ENCODE measurements at regions not wholly inside any gene's neighbourhood (a gene's known extent, or its start where the extent isn't known, plus 50 kb on each side); places are given as distances from the start of the nearest gene placed in this dataset.

DNA sequence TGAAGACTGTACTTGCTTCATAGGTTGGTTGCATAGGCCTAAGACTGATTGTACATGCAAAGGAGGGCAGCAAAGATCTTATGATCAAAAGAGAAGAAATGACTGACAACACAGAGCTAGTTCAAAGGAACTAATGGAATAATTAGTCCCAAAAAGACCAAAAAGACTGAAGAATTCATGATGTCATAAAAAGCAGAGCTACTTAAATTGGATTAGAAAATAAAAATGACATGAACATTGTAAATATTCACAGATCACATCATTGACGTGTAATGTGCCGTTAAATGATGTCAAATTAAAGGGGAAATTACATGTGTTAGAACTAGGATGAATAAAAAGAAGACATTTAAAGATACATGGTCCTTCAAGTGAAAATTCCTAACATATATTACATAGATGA lies 616.8 kb downstream of the NR4A2 start:
- Histone ChIP-seq H3K27me3 (no peaks in the 10 kb centered on the region), H3K27ac (no peak overlapping the region), H3K36me3 (no peaks in the 10 kb centered on the region), H3K4me1 (no peaks in the 10 kb centered on the region), H3K4me3 (no peak overlapping the region), H3K9me3 (no peaks in the 10 kb centered on the region)
- ATAC-seq (no peak), DNase-seq (no peak)
- TF ChIP-seq POLR2A (IDR thresholded peaks at IDR 0.05) = no peak
- TF ChIP-seq, protein P1, sequence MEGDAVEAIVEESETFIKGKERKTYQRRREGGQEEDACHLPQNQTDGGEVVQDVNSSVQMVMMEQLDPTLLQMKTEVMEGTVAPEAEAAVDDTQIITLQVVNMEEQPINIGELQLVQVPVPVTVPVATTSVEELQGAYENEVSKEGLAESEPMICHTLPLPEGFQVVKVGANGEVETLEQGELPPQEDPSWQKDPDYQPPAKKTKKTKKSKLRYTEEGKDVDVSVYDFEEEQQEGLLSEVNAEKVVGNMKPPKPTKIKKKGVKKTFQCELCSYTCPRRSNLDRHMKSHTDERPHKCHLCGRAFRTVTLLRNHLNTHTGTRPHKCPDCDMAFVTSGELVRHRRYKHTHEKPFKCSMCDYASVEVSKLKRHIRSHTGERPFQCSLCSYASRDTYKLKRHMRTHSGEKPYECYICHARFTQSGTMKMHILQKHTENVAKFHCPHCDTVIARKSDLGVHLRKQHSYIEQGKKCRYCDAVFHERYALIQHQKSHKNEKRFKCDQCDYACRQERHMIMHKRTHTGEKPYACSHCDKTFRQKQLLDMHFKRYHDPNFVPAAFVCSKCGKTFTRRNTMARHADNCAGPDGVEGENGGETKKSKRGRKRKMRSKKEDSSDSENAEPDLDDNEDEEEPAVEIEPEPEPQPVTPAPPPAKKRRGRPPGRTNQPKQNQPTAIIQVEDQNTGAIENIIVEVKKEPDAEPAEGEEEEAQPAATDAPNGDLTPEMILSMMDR (IDR thresholded peaks at IDR 0.05 in 4 of 5, conservative IDR thresholded peaks at IDR 0.05 in 1 of 5) = no peak
- intact Hi-C loops (cut with DNase I; ENCODE audit: low total_unique reads) (no loop called here), in situ Hi-C loops (cut with MboI; ENCODE audit: low sequenced_read_pairs in 4 of 4) (no loop called here)

DNA sequence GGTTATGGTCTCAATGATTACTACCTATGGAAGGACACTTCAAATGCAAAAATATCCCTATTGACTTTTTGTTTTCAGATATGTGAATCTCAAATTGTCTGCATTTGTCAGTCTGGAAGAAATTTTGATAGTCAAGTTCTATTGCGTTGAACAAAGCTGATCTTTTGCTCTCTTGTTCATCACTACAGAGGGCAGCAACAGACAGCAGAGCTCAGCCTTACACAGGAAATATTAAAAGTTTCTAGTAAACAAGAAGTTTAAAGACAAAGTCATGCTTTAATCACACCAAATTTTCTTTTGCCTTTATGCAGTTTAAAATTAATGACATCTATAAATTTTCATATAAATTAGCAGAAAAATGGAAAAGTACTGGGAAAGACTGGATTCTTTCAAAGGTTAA lies 617.5 kb downstream of the NR4A2 start:
- intact Hi-C loops (cut with DNase I; ENCODE audit: low total_unique reads) (no loop called here), in situ Hi-C loops (cut with MboI; ENCODE audit: low sequenced_read_pairs in 4 of 4) (no loop called here)
- Histone ChIP-seq H3K4me1 (no peaks in the 10 kb centered on the region), H3K27ac (no peak overlapping the region), H3K27me3 (no peaks in the 10 kb centered on the region), H3K9me3 (no peaks in the 10 kb centered on the region), H3K36me3 (no peaks in the 10 kb centered on the region), H3K4me3 (no peak overlapping the region)
- ATAC-seq (no peak), DNase-seq (no peak)
- TF ChIP-seq POLR2A (IDR thresholded peaks at IDR 0.05) = no peak
- TF ChIP-seq, protein P1 (IDR thresholded peaks at IDR 0.05 in 4 of 5, conservative IDR thresholded peaks at IDR 0.05 in 1 of 5) = no peak

DNA sequence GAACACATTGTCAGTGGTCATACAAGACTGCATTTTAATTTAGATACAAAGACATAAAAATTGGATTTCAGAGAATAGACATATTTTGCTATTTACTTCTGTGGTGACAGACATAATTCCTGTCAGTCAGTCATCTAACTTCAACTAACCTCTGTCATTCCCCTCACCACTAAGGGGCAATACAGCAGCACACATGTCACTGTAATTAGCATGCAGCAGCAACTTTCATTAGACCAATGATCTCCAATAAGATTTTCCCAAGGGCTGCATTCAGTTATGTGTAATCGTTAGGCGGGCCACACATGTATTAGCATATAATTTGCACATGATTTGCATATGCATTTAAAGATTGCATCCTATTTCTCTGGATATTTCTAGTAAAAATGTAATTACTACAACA lies 624.5 kb downstream of the NR4A2 start:
- H3K9me3 ChIP-seq = no peaks in the 10 kb centered on the region
- in situ Hi-C loops (cut with MboI; ENCODE audit: low sequenced_read_pairs in 4 of 4) = no loop called here
- intact Hi-C loops (cut with DNase I; ENCODE audit: low total_unique reads) = no loop called here
- no peak overlapping the region for H3K27ac ChIP-seq
- no peak for ATAC-seq
- H3K27me3 ChIP-seq = no peaks in the 10 kb centered on the region
- TF ChIP-seq, protein P1 (IDR thresholded peaks at IDR 0.05 in 4 of 5, conservative IDR thresholded peaks at IDR 0.05 in 1 of 5) = no peak
- no peak for TF ChIP-seq POLR2A (IDR thresholded peaks at IDR 0.05)
- no peak for DNase-seq
- no peaks in the 10 kb centered on the region for H3K4me1 ChIP-seq
- no peaks in the 10 kb centered on the region for H3K36me3 ChIP-seq
- no peak overlapping the region for H3K4me3 ChIP-seq

DNA sequence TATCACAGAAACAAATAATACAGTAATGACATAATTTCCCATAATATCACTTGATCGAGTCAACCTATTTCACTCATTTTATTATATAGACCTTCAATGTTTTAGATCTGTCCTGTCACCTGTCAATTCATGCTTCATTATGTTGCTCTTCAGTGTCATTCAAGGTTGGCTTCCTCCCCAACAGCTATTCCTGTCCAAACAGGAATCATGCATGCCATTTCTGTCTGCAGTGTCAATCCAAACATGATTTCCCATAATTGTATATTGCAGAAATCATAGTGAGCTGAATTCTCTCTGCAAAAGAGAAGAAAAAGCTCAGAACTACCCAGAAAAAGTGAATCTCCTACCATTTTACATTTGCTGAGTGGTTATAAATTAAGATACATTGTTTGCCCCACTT lies 628.6 kb downstream of the NR4A2 start:
- Histone ChIP-seq H3K36me3 (no peaks in the 10 kb centered on the region), H3K27me3 (no peaks in the 10 kb centered on the region), H3K4me3 (no peak overlapping the region), H3K4me1 (no peaks in the 10 kb centered on the region), H3K27ac (no peak overlapping the region), H3K9me3 (no peaks in the 10 kb centered on the region)
- ATAC-seq (no peak), DNase-seq (no peak)
- no peak for TF ChIP-seq POLR2A (IDR thresholded peaks at IDR 0.05)
- TF ChIP-seq, protein P1 (IDR thresholded peaks at IDR 0.05 in 4 of 5, conservative IDR thresholded peaks at IDR 0.05 in 1 of 5) = no peak
- in situ Hi-C loops (cut with MboI; ENCODE audit: low sequenced_read_pairs in 4 of 4) (no loop called here), intact Hi-C loops (cut with DNase I; ENCODE audit: low total_unique reads) (no loop called here)

DNA sequence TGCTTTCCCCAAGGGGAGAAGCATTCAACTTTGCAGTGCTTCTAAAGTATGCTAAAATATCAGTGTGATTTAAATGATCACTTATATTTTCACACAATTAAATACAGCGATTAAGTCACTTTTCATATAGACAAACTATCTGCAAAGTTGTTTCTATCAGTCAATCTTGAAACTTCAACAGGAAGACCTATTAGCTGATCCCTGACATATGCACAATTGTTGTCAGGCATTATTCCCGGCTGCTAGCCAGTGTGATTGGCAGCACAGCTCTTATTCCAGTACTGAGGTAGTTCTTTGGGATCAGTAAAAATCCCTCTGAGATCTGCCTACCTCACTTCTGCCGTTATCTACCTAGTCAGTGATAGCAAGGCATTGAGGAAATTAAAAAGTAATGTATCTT lies 629.5 kb downstream of the NR4A2 start:
- no peaks in the 10 kb centered on the region for H3K27me3 ChIP-seq
- no peak overlapping the region for H3K4me3 ChIP-seq
- H3K36me3 ChIP-seq = no peaks in the 10 kb centered on the region
- no peaks in the 10 kb centered on the region for H3K4me1 ChIP-seq
- ATAC-seq = no peak
- no peaks in the 10 kb centered on the region for H3K9me3 ChIP-seq
- intact Hi-C loops (cut with DNase I; ENCODE audit: low total_unique reads) = no loop called here
- in situ Hi-C loops (cut with MboI; ENCODE audit: low sequenced_read_pairs in 4 of 4) = no loop called here
- no peak overlapping the region for H3K27ac ChIP-seq
- DNase-seq = no peak
- no peak for TF ChIP-seq POLR2A (IDR thresholded peaks at IDR 0.05)
